Right lobe of liver (tissue), 4 donors: ENCODE measurements at regions not wholly inside any gene's neighbourhood (a gene's known extent, or its start where the extent isn't known, plus 50 kb on each side); places are given as distances from the start of the nearest gene placed in this dataset.

ENCODE experiments used
- POLR2A ChIP-seq: fragments of 450-650 bp; IDR thresholded peaks from one replicate; pipeline ENCODE4 v1.6.1; 2017; ENCODE audit warnings: antibody characterized with exemption, mild to moderate bottlenecking
- TF ChIP-seq, protein P1 (sequence below), 4 donors: fragments of 200-600 bp in 3 of 4; fragments of 450-650 bp in 1 of 4; IDR thresholded peaks; one replicate each; pipeline versions ENCODE4 v1.5.1 to v1.8.0; 2016 to 2022; ENCODE audit warnings: antibody characterized with exemption in 4 of 4, mild to moderate bottlenecking in 2 of 4
- donor health status: DM: no; HTN: no; CAD: no.
- donor health status: DM: no; HTN: no; CAD: no.
- donor health status: DM: no; HTN: yes; CAD: no.

- TF ChIP-seq, protein P1, sequence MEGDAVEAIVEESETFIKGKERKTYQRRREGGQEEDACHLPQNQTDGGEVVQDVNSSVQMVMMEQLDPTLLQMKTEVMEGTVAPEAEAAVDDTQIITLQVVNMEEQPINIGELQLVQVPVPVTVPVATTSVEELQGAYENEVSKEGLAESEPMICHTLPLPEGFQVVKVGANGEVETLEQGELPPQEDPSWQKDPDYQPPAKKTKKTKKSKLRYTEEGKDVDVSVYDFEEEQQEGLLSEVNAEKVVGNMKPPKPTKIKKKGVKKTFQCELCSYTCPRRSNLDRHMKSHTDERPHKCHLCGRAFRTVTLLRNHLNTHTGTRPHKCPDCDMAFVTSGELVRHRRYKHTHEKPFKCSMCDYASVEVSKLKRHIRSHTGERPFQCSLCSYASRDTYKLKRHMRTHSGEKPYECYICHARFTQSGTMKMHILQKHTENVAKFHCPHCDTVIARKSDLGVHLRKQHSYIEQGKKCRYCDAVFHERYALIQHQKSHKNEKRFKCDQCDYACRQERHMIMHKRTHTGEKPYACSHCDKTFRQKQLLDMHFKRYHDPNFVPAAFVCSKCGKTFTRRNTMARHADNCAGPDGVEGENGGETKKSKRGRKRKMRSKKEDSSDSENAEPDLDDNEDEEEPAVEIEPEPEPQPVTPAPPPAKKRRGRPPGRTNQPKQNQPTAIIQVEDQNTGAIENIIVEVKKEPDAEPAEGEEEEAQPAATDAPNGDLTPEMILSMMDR (IDR thresholded peaks at IDR 0.05) = no peak
- no peak for TF ChIP-seq POLR2A
Measured at GRCh38 chr6:154629127-154629526, 104.1 kb upstream of the SCAF8 start.
